Anterior cingulate cortex (tissue), 58 donors: ENCODE measurements at regions not wholly inside any gene's neighbourhood (a gene's known extent, or its start where the extent isn't known, plus 50 kb on each side); places are given as distances from the start of the nearest gene placed in this dataset.

Experiments used
- DNase-seq, 58 donors: peaks; one replicate each; lab custom pipeline; 2025; lab: John Stamatoyannopoulos, UW

DNA sequence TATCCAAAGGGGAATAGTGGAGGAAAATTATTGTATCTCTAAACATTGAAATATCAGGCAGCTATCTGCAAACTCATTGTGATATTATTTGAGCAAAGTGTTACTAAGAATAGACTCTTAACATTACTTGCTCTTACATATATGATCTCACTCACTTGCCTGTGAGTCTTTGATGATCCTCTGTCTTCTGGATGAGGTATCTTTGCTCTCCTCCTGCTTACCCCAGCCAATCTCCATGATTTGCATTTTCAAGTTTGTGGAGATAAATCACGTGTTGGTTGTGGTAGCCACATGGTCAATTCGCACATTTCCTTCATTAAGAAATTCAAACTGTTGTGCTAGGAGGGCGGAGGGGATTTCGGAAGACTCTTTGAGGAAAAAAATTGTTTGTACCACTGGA is 169.9 kb upstream of the S100G start:
- no peak for DNase-seq

DNA sequence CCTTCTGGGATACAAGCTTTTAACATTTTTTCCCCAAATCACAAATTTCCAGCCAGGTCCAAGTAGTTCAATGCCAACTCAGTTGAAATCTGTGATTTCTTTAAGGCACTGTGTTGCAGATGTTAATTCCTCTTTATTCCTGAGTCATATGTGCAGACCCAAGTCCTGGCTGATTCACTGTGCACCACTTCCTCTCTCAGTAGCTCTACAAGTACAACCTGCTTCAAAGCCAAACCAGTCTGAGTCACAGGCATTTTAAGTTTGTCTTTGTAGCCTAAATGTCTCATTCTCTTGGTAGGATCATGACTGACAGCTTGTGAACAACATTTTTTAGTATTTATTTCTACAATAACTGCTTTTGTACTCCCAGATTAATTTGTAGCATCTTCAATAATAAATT is 165.6 kb upstream of the S100G start:
- peak in 9 of 58 donors; percentile 0 to 7 (median 0) for DNase-seq

DNA sequence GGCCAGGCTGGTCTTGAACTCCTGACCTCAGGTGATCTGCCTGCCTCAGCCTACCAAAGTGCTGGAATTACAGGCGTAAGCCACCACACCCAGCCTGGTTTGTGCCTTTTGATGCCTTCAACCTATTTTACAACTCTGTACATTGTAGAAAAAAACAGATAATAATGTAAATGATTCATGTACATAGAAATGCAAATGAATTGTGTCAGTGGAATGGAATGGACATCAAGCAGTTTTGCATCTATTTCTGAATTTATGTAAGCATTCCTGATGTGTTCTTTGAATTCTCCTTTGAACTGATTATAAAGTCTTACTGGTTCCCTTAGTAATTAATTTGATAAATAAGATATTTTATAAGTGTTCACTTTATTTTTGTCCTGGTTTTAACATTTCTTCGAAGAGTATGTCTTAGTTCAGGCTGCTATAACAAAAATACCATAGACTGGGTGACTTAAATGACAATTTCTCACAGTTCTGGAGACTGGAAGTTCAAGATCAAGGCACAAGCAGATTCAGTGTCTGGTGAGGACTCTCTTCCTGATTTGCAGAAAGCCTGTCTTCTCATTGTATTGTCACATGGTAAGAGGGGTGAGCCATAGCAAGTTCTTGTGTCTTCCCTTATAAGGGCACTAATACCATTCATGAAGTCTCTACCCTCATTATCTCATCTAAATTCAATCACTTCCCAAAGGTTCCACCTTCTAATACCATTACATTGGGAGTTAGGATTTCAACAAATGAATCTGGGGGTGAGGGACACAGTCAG is 162.2 kb upstream of the S100G start:
- DNase-seq, result no peak

- DNase-seq, result no peak
Measured at GRCh38 chrX:16488959-16489358, 161.0 kb upstream of the S100G start.

GRCh38 chrX:16491461-16491860 is 158.5 kb upstream of the S100G start:
- DNase-seq, result no peak

DNA sequence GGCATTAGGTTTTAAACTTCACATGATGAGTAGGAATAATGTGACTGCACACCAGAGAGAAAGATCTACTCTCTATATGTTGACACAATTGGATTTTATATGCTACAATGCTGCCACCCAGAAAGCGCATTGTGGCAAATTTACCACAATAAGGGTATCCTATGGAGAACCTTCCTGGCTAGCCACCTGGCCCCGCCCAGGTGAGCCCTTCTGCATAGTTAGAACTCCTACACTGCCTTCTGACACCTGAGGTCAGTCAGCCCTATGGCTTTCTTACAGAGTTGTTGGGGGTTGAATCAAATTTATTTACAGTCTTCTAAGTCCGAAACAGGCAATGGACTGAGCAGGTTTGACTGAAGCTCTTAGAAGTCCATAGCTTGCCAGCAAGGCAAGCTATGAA is 153.8 kb upstream of the S100G start:
- no peak for DNase-seq

GRCh38 chrX:16511796-16512776 is 137.9 kb upstream of the S100G start:
- DNase-seq, result no peak

DNA sequence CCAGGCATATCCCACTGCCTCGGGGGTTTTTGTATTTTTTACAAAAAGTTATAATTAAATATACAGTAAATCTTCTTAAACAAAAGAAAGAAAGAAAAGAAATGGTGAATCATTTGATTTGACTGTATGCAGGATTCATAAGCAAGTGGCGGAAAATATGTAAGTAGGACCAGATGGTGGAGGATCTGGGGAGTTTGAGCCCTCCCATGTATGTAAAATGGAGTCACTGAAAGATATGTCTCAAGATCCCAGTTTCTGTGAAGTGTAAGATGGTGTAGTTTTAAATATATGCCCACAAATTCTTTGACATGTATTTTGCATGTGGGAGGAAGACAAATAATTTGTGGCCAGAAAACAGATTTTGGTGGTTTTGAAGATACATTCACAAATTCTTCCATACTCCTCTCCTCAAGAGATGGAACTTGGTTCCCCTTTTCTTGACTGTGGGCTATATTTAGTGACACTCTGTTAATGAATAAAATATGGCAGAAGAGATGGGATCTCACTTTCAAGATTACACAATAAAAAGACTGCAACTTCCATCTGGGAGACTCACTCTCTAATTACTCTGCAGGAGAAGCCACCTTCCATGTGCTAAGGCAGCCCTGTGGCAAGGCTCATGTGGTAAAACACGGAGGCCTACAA is 133.6 kb upstream of the S100G start:
- no peak for DNase-seq

GRCh38 chrX:16517039-16517605 is 132.8 kb upstream of the S100G start:
- DNase-seq, result no peak

- DNase-seq, result no peak
Measured at GRCh38 chrX:16518131-16518530, 131.8 kb upstream of the S100G start.

GRCh38 chrX:16524316-16524715 is 125.6 kb upstream of the S100G start:
- DNase-seq, result no peak

- DNase-seq, result no peak
Measured at GRCh38 chrX:16526003-16526402, 124.0 kb upstream of the S100G start.

DNA sequence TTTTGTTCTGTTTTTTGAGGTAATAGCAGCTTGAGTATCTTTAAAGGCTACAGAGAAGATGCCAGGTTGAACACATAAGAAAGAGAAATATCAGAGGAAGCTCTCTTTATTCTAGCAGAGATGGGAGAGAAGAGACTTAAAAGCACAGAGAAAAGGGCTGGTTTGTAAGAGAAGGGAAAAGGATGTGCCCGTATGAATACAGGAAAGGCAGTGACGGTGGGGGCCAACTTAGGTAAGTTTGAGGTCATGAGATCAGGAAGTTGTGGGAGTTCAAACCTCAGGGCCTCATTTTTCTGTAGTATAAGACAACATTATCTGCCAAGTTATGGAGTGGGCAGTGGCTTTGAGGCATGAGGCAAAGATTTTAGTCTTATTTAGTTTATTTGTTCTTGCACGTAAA is 121.3 kb upstream of the S100G start:
- no peak for DNase-seq
